GM21717 (cell line): ENCODE measurements at regions not wholly inside any gene's neighbourhood (a gene's known extent, or its start where the extent isn't known, plus 50 kb on each side); places are given as distances from the start of the nearest gene placed in this dataset.
A peak's percentile ranks its signal among the peaks of the same experiment; 100 is the strongest.

Source experiments
- ATAC-seq: cut with Tn5 transposase; IDR thresholded peaks from one replicate; pipeline ENCODE4 v1.9.1; 2021; ENCODE audit warnings: mild to moderate bottlenecking, moderate library complexity; ENCODE audit not compliant: unreplicated experiment

DNA sequence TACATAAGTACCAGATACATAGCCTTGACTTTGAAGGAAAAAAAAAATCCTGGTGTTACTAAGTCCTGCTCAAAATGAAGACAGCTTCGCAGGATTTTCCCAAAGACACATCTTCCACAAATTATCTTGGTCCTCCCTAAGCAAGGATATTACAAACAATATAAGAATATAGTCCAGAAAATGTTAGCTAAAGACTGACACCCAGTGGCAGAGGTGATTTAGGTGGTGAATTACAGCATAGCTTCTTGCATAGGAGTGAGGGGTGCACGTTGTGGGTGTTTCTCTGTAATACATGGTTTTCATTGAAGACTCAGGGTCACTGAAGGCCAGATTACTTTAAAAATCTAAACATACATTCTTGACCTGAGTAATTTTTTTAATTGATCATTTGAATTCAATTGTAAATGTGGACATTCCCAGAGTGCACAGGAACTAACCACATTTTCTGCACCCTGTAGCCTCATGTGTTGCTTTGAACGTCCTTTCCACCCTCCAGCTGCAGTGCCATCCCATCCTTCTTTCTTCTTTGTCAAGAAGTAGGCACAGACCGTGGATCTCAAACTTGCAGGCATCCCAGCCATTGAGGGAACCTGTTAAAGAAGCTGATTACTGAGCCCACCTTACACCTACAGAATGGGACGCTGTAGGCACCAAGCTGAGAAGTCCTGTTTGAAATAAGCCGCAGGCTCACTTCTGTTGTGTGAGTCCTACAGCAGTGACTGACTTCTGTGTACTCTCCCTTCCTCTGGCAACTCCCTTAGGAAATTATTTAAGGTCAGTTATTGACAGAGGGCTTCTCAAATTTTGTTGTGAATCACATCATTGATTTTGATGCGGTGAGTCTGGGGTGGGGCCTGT is 102.6 kb downstream of the PERP start:
- ATAC-seq: no peak

DNA sequence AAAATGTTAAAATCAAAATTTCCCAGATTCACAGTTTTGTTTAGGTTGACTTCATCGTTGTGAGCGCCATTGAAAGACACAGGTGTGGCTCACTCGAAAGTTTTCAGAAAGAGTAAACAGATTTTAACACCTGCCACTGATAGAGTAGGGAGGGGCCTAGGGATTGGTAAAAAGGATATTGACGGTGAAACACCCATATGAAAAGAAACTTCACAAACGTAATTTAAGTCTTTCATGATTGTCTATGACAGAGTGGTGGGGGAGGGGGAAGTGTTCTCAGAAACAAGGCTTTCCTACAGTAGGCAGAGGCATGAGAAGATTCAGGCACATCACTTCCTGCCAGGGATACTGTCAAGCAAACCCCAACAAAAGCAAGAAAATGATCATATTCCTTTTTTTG is 101.4 kb downstream of the PERP start:
- no peak for ATAC-seq

DNA sequence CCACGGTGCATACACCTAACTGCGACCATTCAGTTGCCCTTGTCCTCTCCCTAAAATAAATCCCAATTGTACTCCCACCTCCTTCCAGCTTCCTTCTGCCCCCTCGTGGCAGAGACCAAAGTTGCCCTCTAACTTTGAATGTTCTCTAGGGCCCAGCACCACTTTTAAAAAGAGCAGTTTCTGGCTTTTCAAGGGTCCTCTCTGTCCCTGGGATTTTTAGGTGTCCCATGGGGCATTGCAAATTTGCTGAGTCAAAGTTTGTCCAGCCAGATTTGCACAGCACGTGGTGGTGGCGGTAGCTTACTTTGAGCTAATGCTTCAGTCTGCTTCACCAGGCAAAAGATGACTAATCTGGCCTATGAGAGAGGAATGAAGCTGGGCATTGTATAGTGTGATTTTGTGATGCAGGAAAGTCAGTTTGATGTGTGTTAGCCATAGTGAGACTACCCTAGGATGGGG is 100.2 kb downstream of the PERP start:
- no peak for ATAC-seq

DNA sequence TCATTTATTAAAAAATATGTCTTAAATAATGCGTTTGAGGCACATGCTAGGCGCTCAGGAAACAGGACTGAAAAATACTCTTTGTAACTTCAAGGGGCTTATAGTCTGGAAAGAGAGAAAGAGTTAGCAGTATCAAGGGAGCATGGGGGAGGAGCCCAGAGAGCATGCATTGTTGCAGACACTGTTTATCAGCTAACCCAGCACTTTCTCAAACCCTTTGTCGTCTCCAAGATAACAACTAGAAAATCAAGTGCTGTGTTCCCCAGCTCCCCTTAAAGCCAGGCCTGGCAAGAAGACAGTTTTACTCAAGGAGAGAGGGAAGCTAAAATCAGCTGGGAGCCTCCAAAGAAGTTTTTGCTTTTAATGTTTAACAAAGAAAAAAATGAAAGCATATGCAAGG is 98.4 kb downstream of the PERP start:
- ATAC-seq: no peak

DNA sequence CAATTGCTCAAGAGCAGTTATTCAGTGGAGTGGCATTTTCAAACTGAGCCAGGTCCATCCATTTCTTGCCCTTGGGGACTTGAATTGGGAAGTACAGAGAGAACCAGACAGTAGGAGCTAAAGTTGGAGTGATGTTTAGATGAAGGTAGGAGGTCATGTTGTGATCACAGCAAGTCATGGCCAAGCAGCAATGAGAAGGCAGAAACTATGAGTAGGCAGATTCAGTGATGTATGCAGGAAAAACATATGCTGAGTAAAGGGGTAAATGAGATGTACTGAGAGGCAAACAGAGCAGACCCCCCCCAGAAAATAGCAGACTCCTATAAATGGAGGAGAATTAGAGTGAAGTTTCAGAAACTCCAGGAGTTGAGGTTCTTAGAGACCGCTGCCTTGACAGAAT is 95.8 kb downstream of the PERP start:
- no peak for ATAC-seq

DNA sequence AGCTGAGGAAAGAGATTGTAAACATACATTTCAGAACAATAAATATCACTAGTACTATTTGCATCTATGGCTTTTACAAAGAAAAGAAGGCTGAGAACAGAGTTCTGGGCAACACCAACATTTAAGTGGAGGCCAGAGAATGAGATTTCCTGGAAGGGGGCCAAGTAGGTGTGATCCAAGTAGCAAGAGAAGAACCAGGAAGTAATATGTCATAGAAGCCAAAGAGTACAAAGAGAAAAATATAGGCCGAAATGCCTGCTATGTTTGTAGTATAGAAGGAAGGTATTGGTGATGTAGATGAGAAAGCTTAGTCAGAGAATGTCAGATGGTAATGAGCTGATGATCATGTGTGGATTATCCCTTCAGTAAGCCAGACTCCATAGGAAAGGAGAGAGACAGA is 94.5 kb downstream of the PERP start:
- ATAC-seq: no peak

DNA sequence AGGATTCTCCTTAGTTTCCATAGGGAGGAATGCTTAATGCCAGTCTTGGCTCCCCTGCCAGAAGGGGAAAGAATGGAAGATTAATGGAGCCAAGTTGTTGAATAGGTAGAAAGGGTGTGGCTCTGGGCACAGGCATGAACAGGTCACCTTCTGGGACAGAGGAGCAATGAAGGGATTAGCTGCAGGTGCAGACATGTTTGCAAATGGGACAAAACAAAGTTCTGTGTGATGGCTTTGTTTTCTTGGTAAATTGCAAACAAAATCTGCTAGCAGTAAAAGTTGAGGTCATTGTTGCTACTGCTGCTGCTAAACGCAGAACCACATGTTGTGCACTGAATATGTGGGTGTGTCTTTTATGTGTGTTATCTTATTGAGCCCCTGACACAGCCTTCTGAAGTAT is 93.3 kb downstream of the PERP start:
- no peak for ATAC-seq

DNA sequence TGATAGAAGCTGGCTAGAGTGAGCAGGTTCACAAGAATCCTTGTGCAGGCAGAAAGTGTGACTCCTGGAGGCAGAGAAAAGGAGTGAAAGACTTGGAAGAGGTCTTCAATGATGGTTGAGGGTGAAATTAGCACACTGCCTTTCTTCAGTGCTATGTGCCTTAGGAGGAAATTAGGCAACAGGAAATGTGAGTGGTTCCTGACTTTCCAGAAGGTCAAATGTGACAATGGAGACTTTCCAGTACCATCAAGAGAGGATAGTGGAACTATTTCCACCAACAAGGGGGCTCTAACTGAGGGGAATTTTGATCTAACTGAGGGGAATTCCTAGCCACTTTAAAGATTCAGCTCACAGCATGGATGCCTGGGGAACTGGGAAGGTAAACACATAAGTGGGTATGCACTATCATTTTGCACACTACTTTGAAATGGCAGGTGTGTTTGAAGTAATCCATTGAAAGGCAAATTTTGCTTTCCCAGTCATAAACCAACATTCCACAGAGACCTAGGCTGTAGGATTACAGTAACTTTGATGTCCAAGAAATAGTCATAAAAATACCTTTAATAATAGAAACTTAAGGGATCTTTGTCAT is 90.0 kb downstream of the PERP start:
- ATAC-seq: no peak

DNA sequence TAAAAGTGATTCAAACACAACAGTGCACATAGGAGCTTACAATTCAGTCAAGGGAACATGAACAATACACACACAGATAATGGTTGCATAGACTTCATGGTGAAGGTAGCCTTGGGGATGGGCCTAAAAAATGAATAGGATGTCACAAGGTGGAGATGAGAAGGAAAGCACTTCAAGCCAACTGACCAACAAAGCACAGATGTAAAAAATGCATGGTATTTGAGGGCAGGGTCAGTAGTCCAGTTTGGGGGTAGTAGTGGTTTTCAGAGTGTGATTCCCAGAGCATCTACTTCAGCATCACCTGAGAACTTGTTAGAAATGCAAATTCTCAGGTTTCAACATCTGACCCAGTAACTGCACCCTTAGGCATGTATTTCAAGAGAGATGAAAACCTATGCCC is 88.9 kb downstream of the PERP start:
- ATAC-seq: no peak

DNA sequence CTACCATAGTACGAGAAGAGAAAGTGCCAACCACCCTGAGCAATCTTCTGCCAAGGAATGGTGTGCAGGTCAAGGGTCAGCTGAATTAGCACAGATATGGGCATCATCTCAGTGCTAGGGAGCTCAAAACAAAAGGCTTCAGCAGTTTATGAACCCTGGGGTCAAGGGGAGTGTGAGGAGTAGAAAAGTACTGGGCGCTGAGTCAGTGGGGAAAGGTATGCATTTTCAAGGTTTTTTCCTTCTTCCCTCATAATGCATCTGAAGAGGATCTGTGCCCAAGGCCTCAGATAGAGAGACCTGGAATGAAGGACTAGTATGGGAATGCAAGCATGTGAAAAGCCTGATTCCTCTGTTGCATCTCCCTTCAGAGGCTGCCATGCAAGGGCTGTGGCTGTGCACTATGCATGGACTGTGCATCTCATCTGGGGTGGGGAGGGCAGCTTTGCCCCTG is 81.7 kb downstream of the PERP start:
- no peak for ATAC-seq

DNA sequence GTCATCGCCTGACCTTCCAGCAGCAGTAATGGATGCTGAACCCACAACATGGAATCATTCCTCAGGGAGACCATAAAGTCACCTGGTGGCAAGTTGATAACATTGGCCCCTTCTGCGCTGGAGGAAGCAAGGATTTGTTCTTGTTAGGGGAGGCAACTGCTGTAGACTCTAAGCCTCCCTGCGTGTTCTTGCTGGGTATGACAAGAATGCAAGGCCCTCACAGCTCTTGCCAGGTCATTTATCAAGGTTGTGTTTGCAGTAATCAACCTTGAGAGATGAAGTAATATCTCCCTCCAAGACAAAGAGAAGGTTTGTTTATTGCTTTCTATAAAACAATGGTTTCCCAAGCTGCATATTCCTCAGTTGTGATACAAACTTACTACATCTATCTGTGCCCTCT is 80.9 kb downstream of the PERP start:
- no peak for ATAC-seq

DNA sequence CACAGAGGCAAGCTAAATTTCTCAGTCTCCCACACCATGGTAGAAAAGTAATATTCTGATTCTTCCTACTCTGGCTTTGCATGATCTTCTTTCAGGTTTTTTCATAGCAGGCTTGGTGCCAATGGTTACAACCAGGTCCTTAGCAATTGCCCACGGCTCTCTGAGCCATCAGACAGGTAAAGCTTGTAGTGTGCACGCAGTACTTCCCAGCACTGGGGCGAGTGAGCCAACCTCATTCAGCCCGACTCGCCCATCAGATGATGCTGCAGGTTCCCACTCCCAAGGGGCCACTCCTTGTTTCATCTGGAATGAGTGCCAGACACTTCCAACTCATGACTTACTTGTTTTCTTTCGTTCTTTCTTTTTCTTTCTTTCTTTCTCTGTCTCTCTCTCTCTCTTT is 78.3 kb downstream of the PERP start:
- ATAC-seq: no peak

DNA sequence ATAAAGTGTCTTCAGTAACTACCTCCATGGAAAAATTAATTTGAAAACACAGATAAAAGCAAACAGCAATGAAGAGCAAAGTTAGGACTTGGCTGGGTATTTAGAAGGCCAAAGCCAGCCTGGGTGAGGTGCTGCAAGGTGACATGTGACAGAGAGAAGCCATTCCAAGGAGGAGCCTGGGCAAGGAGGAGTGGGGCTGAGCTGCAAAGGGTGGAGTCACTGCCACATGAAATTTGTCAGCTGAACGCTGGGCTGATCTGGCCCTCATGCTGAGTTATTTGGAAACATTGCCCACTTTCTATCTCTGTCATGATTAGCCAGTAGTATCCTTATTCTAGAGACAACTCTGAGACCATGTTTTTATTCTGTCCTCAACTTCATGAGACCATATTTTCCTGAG is 76.3 kb downstream of the PERP start:
- ATAC-seq: no peak

DNA sequence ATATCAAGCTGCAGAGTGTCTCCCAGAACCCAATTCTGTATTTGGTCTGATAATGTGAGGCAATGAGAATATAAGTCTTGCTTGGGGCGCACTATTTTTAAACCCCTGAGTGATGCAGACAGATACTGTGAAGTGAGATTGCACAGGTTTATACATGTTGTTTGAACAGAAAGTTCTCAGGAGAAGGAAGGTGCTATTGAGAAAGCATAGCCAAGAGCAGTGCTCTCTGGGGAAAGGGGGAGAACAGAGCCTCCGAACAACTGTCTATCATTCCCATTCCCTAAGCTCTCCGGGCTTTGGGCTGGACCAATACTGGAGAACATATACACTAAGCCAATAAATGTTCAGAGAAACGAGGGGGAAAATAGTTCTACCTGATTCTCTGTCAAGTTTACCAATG is 75.8 kb downstream of the PERP start:
- ATAC-seq: no peak

DNA sequence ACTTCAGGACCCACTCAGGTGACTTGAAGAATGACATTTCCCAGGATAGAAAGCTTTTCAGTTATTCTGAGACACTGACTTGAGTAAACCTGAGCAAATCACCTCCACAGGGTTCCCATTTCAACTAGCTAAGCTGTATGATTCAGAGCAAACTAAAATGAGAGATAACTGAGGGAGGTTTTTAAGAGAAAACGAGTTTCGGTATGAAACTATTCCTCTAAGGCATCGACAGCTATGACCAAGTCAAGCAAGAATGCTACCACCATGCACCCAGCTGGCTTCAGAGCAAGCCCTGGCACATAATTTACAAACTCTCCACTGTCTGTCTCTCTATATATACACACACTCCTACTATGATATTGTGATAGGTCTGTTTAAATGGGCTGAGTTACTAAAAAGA is 75.4 kb downstream of the PERP start:
- ATAC-seq: peak; percentile 42

DNA sequence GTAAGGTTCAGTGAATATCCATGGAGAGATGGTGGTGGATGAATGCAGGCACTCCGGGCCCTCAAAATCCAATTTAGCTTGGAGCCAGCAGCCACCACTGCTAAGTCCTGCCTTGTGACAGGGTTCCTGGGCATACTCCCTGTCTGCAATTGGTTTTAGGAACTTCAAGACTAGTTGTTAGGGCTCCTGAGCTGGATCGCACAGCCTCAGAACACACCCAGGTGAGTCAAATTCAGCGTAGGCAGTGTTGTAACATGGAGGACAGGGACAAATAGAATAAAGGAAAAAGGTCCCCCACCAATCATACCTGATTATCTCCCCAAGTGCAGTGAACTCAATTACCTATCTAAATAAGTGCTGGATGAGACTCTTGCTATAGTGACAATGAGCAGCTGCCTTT is 74.6 kb downstream of the PERP start:
- ATAC-seq: no peak

DNA sequence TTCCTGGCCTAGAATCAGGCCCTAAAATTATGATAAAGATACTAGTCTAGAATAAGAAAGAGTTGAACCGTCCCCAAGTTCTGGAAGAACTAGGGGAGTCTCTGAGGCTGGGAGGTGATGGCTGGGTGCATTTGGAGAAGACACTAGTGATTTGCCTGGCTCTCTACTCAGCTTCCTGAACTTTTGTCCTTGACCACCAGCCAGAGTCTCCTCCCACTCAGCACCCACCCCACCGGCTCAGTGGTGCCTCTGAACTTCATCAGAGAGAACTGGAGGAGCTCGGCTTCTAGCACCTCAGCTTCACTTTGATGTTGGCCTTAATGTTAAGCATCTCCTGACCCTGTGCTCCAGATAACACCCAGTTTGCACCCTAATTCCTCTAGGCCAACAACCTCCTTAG is 73.0 kb downstream of the PERP start:
- ATAC-seq: no peak

DNA sequence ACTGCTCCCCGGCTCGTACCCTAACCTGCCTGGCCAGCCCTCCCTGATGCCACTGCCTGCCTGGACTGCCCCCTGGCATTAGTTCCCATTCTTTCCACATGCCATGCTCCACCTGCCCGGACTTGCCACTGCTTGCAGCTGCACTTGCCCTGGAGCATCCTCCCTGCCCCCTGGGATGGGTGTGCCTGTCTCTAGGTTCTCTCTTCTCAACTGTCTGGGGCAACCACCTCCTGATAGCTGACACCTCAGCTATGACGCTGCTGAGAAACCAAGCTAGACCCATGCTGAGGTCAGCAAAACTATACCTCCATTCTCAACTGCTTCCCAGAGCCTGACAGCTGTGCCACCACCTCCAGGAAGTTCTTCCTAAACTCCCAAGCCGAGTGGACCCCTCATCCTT is 72.1 kb downstream of the PERP start:
- ATAC-seq: no peak

DNA sequence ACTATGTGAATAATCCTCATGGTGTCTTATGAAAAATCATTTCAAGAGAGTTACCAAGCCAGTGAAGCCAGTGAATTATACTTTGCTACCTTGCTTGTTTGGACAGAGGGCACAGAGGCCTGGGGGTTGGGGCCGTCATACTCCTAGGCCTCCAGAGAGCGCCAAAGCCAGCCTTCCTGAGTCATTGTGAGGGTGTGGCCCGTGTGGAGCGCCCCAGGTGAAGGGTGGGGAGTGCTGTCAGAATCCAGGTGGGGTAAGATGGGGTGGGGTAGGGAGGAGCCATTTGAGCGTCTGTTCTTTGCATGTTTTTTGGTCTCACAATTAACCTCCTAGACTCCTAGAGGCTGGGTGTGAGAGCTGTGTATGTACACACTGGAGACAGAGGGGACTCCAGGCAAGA is 71.1 kb downstream of the PERP start:
- no peak for ATAC-seq

DNA sequence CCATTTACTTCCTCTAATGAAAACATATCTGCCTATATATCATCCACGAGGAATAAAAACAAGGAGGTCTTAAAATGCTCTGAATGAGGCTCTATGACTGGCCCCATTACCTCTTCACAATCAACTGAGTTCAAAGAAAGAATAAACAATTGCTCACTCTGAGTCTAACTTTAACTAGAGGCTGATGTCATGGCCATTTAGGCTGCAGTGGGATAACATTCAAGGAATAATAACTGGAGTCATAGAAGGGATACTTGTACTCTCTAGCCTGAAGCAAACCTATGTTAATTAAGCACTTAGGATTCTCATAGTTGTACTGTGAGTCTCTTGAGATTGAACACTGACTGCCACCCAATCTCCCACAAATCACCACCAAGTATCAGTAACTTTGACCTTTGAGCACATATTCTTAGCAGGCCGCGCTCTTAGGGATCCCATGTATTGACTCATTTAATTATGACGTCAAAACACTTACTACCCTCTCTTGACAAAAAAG is 70.2 kb downstream of the PERP start:
- ATAC-seq: no peak

DNA sequence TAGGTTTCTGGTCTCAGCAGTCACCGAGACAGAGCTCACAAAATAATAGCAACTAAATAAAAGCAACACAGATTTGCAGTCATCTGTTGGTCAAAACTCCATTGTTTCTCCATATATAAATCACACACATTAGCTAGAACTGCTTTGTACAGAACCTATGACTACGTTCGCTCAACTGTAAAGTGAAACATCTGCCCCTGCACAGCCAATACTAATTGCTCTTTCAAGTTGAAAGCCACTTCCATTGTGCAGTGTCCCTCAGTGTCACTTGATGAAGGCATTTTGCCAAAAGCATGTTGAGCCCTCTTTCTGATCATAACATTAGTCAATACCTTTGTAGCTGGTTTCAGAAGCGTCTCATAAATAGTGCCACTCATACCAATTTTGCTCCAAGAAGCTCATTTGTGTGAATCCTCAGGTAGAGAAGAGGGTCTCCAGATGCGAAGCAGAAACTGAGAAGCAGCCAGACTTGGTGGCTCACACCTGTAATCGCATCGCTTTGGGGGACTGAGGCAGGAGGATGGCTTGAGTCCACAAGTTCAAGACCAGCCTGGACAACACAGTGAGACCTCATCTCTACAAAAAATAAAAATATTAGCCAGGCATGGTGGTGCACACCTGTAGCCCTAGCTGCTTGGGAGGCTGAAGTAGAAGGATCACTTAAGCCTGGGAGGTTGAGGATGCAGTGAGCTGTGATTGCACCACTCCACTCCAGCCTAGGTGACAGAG is 68.9 kb downstream of the PERP start:
- ATAC-seq: no peak
